HG02678 (cell line): ENCODE measurements at regions not wholly inside any gene's neighbourhood (a gene's known extent, or its start where the extent isn't known, plus 50 kb on each side); places are given as distances from the start of the nearest gene placed in this dataset.
"Not testable (repeated sequence)": the region's sequence is repeated elsewhere in the genome, so short reads cannot be mapped to it uniquely, and the experiment has no call there.

ENCODE experiments used
- ATAC-seq: cut with Tn5 transposase; IDR thresholded peaks from one replicate; pipeline ENCODE4 v1.9.1; 2021; ENCODE audit warnings: mild to moderate bottlenecking, moderate library complexity; ENCODE audit not compliant: unreplicated experiment

DNA sequence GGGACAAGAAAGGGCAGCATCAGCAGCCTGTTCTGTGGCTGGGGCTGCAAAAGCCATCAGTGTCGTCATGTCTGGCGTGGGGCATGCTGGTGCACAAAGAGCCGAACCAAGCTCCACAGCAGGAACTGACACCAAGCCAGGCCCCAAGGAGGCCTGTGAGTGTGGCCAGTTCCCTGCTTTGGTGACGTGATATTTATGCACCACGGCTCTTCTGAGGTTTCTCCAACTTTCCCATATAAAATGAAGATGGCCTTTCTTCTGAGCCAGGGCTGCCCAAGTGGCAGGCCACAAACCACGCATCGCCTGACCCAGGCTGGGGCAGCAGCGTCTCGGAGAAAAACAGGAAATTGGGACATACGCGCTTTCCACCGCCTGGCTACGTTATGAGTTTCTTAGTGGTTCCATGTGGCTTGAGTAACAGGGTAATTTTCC is 109.9 kb downstream of the RIN2 start:
- ATAC-seq, result no peak

DNA sequence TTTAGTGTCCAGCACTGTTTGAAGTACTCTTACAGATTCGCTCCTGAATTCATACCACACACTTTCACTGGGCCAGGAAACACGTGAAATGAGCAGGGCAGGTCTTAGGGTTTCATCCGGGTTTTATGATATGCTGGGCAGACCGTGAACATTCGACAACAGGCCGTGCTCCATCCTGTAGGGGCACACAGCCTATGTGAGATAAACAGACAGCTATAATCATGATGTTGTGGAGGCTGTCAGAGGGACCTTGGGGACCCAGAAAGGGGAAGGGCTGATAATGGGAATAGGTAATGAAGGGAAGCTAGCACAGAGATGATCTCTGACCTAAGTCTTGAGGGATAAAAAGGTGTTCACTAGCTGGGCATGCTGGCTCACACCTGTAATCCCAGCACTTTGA is 110.4 kb downstream of the RIN2 start:
- no peak for ATAC-seq

DNA sequence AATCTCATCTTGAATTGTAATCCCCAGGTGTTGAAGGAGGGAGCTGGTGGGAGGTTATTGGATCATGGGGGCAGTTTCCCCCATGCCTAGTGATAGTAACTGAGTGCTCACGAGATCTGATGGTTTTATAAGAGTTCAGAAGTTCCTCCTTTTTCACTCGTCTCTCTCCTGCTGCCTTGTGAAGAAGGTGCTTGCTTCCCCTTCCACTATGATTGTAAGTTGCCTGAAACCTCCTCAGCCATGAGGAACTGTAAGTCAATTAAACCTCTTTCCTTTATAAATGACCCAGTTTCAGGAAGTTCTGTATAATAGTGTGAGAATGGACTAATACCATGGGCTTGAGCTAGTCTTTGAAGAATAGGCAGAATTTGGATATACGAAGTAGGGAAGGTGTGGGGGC is 113.9 kb downstream of the RIN2 start:
- ATAC-seq, result no peak

DNA sequence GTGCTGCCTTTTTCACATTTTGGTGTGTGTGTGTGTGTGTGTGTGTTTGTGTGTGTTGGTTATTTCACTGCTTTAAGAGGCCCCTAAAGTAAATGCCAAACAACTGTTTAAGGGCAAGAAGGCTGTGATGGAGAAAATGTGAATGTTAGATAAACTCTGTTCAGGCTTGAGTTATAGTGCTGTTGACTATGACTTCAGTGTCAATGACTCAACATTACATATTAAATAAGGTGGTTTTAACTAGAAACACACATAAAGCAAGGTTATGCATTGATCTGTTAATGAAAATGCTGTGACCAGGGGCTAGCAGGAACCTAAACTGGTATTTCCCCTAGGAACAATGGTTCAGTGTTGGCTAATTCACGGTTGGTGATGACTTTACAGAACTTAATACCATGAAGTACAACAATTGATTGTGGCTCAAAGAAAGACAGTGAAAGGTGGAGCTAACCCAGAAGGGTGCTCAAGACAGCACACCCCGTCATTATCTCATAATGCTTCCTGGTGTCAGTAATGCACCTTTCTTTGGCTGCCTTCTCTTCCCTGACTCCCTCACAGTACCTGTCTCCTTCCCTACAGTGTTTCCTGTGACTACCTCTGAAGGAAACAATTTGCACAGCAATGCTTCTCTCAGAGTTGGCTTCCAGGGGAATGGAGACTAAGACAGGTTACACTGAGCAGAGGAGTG is 116.1 kb downstream of the RIN2 start:
- no peak for ATAC-seq

DNA sequence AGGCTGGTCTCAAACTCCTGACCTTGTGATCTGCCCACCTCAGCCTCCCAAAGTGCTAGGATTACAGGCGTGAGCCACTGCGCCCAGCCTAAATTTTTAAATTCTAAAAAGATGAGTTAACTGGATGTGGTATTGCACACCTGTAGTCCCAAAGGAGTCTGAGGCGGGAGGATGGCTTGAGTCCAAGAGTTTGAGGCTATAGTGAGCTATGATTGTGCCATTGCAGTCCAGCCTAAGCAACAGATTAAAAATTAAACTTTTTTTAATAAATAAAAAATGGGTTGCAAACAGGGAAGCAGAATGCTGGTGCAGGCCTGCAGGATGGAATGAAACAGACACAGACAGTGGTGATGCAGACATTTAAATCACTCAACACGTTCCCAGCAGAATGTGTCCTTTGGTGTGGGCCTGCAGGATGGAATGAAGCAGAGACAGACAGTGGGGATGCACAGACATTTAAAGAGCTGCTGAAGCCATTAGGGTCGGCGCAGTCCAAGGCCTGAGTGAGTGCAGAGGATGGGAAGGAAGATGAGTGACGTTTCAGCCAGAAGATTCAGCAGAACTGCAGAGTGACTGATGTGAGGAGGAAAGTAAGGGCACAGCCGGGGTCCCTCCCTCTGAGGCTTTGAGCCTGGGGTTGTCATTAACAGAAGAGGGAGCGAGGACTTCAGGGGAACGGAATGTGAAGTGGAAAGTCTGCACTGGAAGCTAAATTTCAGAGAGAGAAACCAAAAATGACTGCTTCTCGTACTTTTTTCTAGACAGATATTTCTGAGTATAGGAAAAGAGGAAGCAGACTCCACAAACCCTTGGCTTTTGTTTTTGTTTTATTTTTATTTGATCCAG is 117.5 kb downstream of the RIN2 start:
- ATAC-seq, result no peak

DNA sequence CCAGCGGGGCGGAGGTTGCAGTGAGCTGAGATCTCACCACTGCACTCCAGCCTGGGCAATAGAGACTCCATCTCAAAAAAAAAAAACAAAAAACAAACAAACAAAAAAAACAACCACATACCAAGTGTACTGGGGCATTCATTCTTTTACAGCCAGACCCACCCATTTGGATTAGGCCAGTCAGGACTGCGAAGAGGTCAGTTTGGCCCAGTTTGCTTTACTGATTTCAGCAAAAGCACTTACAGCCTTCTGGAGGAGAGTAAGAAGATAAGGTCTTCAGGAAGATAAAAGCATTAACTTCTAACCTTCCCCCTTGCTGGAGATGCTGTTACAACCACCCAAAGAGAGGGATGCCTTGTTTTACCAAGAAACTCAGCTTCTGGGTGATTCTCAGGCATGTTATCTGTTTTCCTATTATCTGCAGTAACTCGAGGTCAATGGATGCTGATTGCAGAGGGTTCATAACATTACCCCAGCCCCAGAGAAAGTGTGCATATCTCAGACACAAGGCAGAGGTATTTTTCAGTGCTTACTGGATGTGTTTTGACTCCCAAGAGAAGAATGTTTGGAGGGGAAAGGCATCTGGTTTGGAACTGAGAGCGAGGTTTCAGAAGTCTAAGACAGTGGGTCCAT is 118.9 kb downstream of the RIN2 start:
- ATAC-seq, result no peak

DNA sequence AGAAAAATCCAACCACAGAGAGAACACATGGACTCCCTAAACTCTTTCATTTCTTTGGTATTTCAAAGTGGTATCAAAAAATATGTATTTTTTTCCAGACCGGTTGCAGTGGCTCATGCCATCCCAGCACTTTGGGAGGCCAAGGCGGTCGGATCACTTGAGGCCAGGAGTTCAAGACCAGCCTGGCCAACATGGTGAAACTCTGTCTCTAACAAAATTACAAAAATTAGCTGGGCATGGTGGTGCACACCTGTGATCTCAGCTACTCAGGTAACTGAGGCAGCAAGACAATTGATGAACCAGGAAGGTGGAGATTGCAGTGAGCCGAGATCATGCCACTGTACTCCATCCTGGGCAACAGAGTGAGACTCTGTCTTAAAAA is 121.8 kb downstream of the RIN2 start:
- not testable (repeated sequence) for ATAC-seq

DNA sequence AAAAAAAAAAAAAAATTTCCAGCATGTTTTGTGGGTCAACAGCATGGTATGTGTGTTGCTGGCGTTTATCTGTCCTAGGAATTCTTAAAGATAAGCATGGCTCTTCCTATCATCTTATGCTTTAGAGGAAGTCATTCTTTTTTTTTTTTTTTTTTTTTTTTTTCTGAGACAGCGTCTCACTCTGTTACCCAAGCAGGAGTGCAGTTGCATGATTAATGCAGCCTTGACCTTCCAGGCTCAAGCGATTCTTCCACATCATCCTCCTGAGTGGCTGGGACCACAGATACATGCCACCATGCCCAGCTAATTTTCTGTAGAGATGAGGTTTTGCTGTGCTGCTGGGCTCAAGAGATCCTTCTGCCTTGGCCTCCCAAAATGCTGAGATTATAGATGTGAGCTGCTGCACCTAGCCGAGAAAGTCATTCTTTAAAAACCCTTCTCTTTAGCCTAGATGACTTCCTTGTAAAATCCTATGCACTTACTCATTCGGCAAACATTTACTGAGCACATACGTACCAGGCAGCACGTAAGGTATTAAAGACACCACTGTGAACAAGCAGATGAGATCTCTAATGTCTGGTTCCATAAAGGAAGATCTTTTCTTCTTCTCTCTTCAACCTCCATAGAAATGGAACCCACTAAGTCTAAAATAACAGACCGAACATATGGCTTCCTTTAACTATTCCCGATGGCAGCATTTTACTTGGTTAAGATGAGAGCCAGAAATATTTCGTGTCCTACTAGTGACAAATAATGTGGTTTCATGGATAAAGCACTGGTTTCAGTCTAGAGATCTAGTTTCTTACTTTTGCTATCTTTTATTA is 122.4 kb downstream of the RIN2 start:
- ATAC-seq, result no peak

DNA sequence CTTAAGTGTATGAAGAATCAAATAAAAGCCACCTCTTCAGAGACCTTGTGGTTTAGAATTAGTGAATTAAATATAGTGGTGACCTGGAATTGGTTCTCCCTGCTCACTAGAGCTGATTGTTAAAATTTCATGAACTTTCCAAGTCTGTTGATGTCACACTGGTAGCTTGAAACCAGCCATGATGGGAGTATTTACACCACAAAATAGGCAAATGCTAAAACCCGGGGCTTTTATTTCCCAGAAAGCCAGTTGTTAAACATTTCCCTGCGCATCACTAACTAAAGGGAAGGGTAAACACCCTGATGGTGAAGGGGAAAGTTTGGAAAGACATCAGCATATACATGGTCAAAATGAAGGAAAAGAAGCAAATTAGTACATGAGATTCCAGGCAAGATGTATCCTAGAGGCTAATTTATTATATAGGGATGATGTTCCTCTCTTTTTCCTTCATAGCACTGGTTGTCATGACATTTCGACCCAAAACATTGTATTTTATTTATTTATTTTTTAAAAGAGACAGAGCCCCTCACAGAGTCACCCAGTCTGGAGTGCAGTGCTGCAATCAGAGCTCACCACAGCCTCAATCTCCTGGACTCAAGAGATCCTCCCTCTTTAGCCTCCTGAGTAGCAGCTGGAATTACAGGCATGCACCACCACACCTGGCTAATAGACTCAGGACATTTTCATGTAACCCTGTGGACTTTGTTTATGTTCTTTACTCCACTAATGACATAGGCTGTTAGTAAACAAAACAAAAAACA is 123.2 kb downstream of the RIN2 start:
- no peak for ATAC-seq

DNA sequence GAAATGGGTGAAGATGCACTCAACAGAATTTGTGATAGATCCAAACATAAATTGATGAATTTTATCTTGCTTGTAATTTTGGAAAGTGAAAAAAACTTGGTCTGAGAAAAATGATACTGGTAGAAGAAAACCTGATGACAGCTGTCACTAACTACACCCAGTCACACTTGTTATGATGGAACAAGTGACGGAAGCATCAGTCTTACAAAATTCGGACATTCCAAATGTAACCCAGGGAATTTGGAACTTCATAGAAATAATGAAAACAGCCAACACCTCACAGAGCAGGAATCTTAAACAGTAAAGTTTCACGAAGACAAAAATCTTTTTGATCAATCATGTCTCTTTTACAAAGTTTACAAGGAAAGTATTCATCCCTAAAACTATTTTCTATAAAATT is 123.9 kb downstream of the RIN2 start:
- ATAC-seq, result no peak

DNA sequence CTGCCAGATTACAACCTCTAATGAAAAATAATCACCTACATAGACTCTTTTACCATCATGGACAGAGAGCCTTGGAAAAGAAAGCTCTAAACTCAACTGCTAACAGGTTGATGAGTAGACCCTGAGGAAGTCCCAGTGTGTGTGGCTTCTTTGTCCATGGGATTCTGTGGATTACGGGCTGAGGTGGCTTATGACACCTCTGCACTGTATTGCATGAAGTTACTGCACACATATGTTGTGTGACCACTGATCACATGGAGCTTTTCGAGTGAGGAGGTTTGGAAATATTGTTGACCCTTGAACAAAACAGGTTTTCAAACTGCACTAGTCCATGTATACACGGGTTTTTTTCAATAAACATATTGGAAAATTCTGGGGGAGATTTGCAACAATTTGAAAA is 124.4 kb downstream of the RIN2 start:
- no peak for ATAC-seq

DNA sequence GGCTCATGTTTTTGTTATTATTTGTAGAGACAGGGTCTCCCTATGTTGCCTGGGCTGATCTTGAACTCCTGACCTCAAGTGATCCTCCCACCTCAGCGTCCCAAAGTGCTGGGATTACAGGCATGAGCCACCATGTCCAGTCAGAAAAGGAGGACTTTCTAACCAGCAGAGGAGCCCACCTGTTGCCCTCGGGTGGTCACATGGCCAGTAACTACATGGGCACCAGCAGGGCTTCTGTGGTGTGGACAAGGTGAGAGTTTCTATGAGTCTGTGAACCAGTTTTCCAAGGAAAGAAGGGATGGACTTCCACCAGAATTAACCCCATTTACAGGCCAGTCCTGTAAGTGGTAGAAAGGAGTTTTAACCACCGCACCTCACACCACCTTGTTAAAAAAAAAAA is 125.4 kb downstream of the RIN2 start:
- ATAC-seq, result no peak

DNA sequence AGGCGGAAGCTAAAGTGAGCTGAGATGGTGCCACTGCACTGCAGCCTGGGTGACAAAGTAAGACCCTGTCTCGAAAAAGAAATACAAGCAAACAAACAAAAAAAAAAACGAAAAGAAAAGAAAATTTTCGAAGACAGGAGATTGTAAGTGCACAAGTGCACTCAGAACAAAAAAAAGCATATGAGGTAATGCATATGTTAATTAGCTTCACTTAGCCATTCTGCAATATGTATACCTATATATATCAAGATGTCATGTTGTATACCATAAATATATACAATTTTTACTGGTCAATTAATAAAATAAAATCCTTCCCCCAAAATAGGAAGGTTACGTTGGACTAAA is 127.5 kb downstream of the RIN2 start:
- ATAC-seq, result no peak

DNA sequence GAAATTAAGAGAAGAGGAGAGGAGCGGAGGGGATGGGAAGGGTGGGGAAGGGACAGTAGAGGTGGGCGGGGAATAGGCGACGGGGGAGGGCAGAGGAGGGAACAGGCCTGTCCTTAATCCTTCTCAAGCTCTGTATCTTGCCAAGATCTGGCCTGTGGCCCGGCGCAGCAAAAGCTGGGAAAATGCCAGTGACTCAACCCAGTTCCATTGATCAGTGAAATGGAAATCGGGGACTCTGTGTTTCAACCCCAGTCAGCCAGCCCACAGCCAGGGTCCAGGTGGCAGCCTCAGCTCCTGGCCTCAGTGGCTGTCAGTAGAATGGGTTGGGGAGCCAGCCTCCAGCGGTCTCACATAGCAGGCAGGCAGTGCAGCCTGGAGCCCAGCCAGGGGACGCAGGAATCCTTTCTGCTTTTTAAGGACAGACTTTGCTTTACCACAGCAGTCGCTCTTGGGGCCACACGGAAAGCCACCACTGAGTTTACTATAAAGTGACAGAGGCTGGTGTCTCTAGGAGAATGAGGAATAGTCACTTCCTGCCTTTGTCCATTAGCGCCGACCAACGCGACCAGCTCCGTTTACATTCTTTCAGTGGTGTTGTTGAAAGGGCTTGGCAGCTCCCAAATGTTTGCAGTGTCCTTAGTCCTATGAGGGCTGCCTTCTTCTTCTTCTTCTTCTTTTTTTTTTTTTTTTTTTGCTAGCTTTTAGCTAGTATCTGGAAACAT is 128.0 kb downstream of the RIN2 start:
- no peak for ATAC-seq

DNA sequence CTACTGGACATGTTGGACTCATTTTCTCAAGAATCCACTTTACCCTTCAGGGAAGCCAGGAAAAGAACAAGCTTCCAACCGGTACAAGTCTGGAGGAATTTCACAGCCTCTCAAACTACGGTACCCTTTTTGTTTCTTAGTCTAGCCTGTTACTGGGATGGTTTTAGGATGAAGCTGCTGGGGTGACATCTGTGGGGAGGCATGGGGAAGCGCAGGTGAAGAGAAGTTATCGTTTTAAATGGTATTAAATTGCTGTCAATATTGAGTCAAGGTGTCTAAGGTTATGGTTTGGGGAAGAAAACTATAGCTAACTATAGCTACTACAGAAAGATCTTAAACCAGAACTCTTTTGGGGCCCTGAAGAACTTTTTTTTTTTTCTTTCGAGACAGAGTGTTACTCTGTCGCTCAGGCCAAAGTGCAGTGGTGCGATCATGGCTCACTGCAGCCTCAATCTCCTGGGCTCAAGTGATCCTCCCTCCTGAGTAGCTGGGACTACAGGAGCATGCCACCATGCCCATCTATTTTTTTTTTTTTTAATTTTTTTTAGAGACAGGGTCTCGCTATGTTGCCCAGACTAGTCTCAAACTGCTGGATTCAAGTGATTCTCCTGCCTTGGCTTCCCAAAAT is 128.7 kb downstream of the RIN2 start:
- ATAC-seq, result no peak

DNA sequence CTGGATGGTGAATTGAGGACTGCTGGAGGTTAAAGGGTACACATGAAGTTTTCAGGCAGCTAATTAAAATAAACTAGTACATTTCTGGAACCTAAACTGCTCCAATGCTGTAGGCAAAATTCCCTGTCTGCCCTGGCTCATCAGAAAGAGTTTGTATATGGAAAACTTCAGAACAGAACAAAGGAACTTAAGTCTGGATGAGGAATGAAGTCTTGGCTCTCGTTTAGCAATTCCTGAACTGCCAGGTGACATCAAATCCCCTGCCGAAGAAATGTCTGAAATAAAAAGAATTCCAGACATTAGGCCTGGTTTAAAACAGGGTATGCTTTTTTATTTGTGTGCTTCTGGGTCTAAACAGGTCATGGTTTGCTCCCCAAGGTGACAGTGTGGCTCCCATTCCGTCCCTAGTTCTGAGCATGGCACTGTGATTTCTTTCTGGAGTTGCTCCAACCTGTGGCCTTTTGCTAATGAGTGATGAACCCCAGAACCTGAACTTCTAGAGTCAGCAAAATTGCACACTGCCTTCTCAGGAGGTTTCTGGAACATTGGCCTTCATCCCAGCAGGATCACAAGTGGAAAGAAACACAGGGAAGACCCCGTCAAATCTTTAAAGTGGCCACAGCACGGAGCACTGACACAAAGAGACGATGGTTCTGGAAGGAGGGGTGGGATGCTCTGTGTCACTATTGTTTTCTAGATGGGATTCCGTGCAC is 129.4 kb upstream of the NAA20 start:
- no peak for ATAC-seq

DNA sequence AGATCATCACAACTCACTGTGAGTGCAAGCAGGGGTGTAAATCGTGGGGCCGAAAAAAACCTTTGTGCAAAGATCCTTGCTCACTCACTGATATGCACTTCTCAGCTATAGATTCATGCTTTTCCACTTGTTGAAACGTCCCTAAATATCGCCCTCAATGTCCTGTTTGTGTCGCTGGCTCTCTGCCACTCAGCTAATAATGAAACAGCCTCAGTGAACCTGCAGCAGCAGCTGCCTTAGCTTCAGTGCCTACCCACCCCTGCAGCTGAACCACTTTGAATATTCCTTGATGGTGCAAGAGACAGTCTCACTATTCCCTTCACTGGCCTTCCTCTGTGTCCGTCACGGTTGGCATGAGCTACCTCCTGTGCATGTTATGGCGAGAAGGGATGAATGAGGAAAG is 128.9 kb upstream of the NAA20 start:
- ATAC-seq, result no peak

DNA sequence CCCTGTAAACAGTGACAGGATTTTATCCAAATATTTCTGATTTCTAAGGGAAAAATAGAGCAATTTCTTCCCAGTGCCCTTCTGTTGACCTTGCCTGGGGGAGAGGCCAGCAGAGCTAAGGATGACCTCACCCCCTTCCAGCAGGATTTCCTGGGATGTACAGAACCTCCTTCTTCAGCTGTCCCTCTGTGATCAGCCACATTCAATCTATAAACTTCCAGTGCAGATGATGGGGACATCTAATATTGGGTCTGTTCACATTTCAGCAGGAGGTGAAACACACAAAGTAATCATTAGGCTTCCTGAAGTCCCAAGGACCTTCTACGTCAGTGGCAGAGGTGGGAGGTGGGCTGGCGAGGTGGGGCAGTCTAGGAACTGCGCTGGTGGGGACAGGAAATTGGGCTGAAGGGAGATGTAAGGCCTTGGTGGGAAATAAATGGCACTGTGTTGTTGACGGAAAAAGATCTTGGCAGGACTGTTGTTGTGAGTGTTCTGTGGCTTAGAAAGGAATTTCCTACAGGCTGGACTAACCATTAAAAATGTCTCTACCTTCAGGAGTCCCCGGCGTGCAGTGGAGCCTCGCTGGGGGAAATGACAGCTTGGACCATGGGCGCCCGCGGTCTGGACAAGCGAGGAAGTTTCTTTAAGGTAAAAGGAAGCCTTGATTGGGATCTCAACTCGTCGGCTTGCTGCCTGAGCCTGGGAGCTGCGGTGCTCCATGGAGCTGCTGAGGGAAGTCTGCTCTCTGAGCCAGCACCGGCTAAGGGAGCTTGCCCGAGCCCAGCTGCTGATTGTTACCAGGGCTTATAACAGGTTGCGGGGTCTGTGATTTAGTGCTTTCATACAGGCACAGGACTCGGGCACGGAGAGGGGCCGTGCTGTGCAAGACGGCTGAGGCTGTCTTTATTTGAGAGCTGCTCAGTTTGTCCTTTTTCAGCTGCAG is 127.9 kb upstream of the NAA20 start:
- no peak for ATAC-seq
